ENCODE measurements at regions not wholly inside any gene's neighbourhood (a gene's known extent, or its start where the extent isn't known, plus 50 kb on each side); places are given as distances from the start of the nearest gene placed in this dataset.
"Not testable (repeated sequence)": the region's sequence is repeated elsewhere in the genome, so short reads cannot be mapped to it uniquely, and the experiment has no call there.

DNA sequence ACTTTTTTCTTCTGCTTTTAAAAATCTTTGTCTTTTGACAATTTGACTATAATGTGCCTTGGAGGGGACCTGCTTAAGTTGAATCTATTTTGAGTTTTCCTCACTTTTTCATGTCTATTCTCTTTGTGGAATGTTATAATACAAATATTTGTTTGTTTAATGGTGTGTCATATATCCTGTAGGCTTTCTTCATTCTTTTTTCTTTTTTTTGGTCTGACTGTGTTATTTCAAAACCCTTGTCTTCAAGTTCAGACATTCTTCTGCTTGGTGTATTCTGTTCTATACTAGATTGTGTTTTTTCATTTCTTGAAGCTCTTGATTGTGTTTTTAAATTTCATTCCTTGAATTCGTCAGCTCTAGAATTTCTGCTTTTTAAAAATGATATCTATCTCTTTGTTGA, 228.2 kb downstream of the STK31 start:
- DNase-seq (ENCODE audit: low read depth), result no peak

DNA sequence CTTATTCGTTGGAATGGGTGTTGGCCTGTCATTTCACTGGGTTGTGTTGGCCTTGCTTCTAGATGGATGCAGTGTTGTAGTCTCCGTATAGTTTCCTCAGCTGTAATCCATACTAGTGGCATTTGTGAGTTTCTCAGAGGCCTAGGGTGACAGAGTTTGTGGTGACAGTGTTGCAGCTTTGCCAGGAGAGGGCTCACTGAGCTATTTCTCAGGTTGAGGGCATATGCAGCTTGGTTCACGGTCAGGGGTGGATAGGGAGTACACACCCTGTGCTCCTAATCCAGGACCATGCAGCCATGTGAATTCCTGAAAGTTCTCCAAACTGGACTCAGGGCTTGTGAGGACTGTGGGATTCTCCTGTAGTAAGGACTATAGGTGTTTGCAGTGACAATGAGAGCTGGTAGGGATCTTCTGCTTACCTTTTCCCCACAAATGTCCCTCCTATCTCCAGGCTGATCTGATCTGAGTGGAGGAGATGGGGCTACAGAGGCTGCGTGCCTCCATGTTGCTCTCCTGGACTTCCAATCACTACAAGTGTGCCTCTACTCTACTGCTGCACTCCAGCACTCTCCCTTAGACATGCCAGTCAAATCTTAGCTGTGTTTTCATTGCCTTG, 229.0 kb downstream of the STK31 start:
- DNase-seq (ENCODE audit: low read depth), result peak; percentile 69

DNA sequence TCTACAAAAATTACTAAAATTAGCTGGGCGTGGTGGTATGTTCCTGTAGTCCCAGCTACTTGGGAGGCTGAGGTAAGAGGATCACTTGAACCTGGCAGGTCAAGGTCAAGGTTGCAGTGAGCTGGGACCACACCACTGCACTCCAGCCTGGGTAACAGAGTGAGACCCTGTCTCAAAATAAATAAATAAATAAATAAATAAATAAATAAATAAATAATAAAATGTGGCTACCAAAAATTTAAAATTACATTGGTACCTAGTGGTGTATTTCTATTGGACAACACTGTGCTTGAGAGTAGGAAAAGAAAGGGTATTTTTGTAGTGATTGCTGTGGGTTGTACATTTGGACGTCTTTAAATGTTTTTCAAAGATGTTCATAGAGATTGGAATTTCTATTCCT, 229.7 kb downstream of the STK31 start:
- DNase-seq (ENCODE audit: low read depth), result not testable (repeated sequence)

DNA sequence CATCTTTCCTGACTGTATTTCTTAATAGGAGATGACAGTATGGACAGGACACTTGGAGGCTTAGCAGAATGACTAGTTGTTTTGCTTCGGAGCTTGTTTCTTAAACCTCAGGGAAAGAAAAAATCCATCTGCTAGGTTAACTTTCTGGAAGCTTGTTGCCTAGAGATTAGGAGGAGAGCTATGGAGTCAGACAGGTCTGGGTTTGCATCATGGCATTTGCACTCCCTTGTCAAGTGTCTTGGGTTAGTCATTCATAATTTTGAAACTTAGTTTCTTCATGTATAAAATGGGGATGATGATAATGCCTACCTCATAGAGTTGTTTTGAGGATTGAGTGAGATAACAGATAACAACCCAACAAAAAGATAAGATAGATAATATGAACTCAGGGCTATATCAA, 231.5 kb downstream of the STK31 start:
- DNase-seq (ENCODE audit: low read depth), result no peak

DNA sequence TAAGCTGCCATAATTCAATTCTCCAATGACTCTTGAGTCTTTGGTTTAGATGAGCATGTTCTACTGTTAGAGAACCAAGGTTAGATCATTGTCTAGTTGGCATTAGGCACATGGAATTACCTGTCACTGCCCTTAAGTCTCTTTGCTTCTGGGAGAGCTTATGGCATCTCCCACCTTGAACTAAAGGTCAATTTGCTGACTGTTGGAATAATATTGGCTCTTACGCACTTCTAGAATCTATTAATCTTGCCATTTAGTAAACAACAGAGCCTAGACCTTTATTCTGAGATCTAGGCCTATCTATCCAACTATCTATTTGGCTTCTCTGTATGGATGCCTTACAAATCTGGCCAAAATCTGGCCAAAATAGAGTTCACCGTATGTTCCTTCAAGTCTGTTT, 232.0 kb downstream of the STK31 start:
- DNase-seq (ENCODE audit: low read depth), result no peak

DNA sequence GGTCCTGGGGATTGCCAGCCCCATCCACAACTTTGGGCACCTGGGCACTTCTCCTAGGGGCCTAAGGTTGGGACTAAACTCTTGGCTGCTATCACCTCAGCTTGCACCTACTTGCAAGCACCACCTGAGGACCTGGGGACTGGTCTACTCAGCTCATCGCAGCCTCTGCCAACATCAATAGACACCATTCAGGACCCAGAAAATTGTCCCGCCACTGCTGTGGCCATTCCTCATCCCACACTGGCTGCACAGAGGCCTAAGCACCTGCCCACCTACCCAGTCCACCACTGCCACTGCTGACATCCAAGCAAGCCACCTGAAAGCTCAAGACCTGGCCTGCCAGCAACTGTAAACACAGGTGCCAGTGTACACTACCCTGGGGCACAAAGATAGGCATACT, 234.1 kb downstream of the STK31 start:
- DNase-seq (ENCODE audit: low read depth), result no peak

DNA sequence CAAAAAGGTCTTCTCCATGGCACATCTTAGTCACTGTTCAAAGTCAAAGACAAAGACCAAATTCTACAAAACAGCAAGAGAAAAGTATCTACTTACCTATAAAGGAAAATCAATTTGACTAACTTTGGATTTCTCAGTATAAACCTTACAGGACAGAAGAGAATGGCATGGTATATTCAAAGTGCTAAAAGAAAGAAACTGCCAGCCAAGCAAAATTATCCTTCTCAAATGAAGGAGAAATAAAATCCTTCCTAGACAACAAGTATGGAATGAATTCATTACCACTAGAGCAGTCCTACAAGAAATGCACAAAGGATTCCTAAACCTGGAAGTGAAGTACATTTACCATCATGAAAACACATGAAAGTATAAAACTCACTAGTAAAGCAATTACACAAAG, 235.5 kb downstream of the STK31 start:
- no peak for DNase-seq (ENCODE audit: low read depth)

DNA sequence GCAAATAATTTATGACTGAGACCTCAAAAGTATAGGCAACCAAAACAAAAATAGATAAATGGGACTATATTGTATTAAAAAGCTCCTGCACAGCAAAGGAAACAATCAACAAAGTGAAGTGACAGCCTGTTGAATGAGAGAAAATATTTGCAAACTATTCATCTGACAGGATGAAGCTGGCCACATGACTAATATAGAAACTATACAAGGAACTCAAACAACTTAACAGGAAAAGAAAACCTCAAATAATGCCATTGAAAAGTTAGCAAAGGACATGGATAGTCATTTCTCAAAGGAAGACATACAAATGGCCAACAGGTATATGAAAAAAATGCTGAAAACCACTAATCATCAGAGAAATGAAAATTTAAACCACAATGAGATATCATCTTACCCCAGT, 245.1 kb downstream of the STK31 start:
- DNase-seq (ENCODE audit: low read depth), result no peak

DNA sequence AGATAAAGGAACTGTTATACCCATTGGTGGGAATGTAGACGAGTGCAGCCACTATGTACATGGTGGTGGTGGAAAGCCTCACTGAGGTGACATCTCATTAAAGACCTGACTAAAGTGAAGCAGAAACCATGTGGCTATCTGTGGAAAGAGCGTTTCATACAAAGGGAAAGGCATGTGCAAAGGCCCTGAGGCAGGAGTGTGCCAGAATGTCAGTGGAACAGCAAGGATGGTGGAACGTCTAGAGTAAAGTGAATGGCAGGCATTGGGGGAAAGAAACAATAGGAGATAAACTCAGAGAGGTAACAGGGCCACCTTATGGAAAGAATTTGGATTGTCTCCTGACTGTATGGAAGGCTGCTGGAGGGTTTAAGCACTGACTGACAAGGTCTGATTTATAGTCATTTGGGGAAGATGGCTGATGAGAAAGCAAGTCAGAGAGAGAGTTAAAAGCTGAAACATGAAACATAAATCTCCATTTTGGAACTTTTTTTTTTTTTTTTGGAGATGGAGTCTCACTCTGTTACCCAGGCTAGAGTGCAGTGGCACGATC, 245.7 kb downstream of the STK31 start:
- DNase-seq (ENCODE audit: low read depth), result no peak

DNA sequence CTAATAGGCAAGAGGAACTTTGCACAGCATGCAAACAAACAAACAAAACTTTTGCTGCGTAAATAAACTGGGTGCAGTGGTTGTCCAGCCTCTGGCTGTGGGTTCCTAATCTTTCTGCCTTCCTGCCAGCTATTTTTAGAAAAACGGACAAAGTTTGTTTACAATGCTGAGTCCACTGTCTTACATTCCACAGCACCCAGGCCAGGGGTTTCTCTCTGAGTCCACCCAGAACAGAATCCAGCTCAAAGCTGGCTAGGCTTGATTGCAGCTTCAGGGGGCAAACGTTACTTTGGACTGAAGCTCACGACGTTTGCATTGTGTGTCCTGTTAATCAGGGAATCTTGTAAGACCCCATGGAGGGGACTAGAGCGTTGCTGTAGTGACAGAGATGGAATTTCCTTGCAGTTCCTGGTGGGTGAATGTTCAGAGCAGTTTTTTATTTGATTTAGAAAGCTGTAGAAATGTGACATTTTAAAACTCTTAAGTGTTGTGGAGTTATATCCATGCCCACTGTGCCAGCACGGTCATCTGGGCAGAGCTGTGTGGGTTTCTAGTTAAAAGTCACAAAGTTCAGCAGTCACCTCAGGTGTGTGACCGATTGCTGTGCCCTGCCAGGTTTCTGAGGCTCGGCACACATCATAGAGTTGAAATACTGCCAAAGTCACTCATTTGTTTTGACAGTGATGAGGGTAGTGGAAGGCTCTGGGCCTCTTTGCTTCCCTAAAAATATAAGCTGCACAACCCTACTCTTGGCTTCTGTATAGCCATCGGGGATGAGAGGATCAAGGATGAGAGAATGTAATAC, 247.0 kb downstream of the STK31 start:
- DNase-seq (ENCODE audit: low read depth), result no peak

DNA sequence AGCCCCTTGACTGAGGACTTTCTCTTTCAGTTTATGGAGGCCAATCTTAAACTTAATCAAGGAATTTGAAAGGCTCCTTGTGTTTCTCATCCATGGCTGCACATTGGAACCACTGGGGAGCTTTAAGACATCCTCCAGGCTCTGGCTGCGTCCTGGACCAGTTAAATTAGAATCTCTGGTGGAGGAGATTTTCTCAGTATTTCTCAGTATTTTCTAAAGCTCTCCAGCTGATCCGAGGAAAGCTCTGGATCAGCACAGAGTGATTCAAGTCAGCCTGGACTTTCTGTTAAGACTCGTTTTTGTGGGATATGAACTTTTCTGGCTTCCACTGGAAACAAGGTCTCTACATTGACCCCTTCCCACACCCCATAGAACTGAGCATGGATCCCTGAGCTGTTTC, 249.8 kb downstream of the STK31 start:
- DNase-seq (ENCODE audit: low read depth), result no peak

DNA sequence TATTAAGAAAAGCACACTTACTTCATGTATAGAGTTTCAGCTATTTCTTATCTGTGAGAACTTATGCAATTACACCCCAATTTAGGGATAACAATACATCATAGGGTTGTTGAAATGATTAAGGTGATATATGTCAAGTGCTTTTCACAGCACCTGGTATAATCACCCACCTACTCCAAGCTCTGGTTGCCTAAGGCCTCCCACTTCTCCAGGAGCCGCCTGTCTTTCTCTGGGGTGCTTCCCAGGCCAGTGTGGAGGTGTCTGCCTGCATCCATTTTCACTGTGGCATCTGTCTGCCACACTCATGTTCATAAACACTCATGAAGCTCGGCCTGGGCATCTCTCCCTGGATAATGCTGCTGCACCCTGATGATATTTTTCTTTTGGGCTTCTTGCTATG, 250.3 kb downstream of the STK31 start:
- DNase-seq (ENCODE audit: low read depth), result no peak

DNA sequence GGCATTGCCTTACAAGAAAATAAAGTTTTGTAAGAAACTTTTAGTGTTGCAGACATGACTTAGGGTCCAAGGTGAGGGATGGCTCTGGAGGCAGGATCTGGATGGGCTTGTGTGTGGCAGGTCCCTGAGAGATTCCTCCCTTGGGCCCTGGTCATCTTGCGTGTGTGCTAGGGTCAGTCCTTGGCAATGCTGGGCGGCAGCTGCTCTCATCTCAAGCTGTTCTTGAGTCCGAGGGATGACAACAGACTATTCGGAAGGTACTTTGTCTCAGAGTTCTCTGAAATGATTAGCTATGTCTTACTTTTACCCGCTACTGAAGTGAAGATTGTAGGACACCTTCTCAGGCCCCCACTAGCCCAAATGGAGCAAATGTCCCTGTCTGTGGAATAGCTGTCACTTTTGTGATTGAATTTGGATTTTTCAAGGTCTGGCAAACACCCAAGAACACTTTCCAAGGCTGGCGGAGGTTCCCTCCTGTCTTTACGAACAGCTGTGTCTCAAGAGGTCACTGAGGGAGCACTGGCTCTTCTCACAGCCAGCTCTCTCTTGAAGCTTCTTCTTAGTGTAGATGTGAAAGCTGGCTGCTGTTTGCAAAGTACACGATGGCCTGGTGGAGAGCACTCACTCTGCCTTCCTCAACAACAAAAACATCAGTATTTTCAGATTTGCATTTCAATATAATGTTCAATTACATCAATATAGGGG, 253.6 kb downstream of the STK31 start:
- no peak for DNase-seq (ENCODE audit: low read depth)

DNA sequence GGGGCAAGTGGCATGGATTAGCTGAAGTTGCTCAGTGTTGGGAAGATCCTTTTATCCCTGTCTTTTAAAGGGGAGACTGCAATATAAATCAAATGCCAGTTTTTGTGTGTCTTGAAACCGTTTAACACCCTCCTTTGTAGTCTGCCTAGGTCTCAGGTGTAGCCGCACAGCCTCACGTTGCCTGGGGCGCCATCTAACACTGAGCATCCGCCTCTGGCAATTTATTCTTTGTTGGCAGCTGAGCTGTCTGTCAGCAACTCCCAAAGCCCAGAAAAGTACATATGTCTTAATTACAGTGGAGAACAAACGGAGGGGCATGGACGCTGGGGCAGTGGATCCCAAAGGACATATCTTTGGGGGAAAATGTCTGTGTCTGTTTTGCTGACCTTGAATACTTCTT, 254.7 kb downstream of the STK31 start:
- DNase-seq (ENCODE audit: low read depth), result no peak

DNA sequence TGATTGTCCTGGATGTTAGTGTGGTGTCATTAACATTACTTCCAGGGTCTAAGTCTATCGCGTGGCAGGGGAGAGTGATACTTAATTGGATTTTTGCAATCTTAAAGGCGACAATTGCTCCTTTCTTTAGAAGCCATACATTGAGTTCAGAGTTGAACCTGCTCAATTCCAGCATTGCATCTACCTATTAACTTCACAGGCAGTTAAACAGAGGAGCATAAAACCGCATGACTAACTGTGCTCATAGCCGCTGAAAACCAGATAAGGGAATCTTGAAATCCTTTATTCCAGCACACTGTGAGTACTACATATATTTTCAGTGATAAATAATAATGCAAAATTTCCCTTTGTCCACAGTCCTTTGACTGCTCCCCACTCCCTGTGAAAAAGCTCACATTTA, 255.3 kb downstream of the STK31 start:
- DNase-seq (ENCODE audit: low read depth), result peak; percentile 45

DNA sequence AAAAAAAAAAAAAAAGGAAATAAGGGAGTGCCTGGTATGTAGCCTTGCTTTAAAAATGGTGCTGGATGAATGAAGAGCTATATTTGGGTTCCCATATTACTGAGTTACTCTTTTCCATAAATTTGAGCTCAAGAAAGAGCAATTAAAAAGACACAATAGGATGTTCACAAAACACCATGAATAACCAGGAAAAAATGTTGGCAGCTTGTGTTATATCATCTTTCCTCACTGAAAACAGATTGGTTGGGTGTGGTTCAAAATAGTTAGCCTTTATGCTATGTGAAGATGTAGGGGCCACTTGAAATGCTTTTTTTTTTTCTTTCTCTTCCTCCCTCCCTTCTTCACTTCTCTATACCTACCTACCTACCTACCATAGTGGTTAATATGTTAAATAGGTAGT, 256.9 kb downstream of the STK31 start:
- no peak for DNase-seq (ENCODE audit: low read depth)

DNA sequence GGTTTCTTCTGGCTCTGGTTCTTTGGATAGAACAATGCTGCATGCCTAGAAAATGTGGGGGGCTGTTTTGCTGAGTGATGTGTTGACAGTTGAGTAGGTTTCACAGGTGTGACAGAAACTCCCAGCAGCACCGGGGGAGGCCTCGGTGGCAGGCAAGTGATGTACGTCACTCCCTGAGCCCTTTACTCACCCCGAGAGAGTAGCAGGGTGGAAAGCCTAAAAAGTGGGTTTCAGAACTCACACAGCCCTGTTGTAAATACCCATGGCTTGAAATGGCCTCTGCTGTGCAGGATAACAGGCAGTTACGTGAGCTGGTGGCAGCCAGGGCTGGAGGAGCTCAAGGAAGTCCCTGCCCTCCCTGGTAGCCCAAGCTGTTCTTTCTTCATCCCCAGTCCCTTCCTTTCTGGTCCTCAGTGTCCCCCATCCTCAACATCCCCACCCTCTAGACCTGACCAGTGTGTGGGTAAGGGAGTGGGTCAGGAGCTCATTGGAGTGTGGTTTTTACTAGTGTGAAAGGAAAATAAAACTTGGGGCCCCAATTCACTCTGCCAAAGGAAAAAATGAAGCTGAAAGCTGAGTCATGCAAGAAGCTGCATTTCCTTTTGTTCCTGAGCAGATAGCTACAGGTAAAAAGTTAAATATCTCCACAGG, 258.1 kb downstream of the STK31 start:
- DNase-seq (ENCODE audit: low read depth), result no peak

DNA sequence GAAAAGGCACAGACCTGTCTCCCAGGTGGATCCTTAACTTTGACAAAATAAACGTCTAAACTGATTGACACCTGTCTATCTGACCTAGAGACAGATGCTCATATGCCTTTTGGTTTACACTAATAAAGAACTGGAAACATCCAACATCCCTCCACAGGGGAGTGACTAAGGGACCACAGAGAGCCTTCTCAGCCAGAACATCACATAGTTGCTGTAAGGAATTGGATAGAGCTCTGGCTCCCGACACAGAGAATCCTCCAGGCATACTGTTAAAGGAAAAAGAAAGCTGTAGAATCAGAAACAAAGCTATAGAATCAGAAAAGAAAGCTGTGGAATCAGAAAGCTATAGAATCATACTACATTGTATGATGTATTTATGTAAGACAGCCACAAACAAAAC, 258.8 kb downstream of the STK31 start:
- DNase-seq (ENCODE audit: low read depth), result no peak

DNA sequence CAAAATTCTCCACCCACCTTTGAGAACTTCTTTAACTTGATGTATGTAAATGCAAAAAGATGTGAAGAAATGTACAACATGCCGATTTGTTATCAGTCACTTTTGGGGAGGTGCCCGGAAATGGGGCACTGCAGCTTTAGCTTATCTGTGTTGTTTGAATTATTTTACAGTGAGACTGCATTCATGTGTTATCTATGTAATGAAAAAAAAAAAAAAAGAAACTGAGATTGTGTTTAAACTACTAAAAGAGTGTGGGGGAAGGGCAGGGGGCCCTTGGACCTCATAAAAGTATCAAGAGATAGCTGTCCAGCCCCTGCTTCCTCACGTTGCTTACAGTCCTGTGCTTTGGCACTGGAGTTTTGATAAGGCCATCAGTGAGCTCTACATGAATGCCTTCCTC, 259.4 kb downstream of the STK31 start:
- DNase-seq (ENCODE audit: low read depth), result no peak

DNA sequence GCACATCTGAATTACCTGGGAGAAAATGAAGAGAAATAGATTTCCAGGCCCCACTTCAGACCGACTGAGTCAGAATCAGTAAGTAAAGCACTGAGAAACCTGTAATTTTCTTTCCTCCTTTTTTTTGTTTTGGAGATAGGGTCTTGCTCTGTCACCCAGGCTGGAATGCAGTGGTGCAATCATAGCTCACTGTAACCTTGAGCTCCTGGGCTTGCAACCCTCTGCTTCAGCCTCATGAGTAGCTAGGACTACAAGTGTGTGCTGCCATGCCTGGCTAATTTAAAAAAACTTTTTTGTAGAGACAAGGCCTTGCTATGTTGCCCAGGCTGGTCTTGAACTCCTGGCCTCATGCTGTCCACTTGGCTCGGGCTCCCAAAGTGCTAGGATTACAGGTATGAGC, 260.2 kb downstream of the STK31 start:
- DNase-seq (ENCODE audit: low read depth), result no peak

DNA sequence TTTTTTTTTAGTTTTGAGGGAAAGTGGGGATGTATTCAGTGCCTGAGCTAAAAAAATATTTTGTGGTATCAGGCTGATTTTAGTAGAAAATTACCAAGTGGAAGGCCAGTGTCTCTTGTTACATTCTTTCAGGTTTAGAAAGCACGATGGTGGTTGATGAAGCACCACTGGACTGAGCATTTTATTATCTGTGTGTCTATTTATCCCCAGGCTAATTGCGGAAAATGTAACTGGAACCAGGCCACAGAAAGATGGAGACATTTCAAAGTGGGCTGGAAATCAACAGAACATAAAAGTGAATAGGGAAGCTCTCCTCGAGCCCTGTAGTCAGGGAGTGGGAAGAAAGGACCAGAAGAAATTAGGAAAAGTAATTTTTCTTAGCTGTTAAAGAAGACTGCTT, 261.0 kb downstream of the STK31 start:
- peak; percentile 47 for DNase-seq (ENCODE audit: low read depth)

DNA sequence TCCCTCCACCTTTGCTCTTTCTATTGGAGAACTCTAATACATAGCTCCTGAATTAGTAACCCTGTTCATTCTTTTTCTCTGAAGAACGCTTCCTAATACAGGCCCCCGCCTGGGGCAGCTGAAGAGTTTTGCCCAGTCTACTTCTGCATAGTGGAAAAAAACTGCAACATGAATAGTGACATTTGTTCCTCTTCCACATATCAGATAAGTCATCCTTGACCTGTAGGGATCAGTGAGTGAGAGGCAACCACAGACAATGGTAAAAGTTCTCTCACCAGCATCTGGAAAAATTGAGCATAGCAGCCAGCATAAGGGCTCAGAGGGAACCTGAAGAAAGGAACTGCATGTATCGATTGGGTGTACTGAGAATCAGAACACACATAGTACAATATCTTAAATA, 262.0 kb downstream of the STK31 start:
- no peak for DNase-seq (ENCODE audit: low read depth)
